HG03460 (cell line): ENCODE measurements at regions not wholly inside any gene's neighbourhood (a gene's known extent, or its start where the extent isn't known, plus 50 kb on each side); places are given as distances from the start of the nearest gene placed in this dataset.
"Not testable (repeated sequence)": the region's sequence is repeated elsewhere in the genome, so short reads cannot be mapped to it uniquely, and the experiment has no call there.

Experiments used
- ATAC-seq: cut with Tn5 transposase; IDR thresholded peaks from one replicate; pipeline ENCODE4 v1.9.1; 2021; ENCODE audit not compliant: unreplicated experiment

GRCh38 chr14:37711831-37712475, 116.5 kb downstream of the TTC6 start:
- ATAC-seq = no peak

- ATAC-seq = not testable (repeated sequence)
Observed at GRCh38 chr14:37712476-37712860, 117.0 kb downstream of the TTC6 start.

GRCh38 chr14:37712976-37713431, 117.6 kb downstream of the TTC6 start:
- no peak for ATAC-seq

GRCh38 chr14:37720131-37720530, 124.7 kb downstream of the TTC6 start:
- no peak for ATAC-seq

- ATAC-seq = no peak
Observed at GRCh38 chr14:37721976-37722659, 126.7 kb downstream of the TTC6 start.

GRCh38 chr14:37723515-37723914, 128.1 kb downstream of the TTC6 start:
- no peak for ATAC-seq

- no peak for ATAC-seq
Observed at GRCh38 chr14:37726708-37727107, 131.3 kb downstream of the TTC6 start.

- ATAC-seq = no peak
Observed at GRCh38 chr14:37729218-37729617, 133.8 kb downstream of the TTC6 start.

GRCh38 chr14:37731094-37731493, 135.7 kb downstream of the TTC6 start:
- no peak for ATAC-seq

GRCh38 chr14:37745657-37746056, 150.2 kb downstream of the TTC6 start:
- no peak for ATAC-seq

- ATAC-seq = no peak
Observed at GRCh38 chr14:37746140-37746832, 150.9 kb downstream of the TTC6 start.

- ATAC-seq = no peak
Observed at GRCh38 chr14:37753459-37753858, 158.0 kb downstream of the TTC6 start.

GRCh38 chr14:37760275-37760674, 164.8 kb downstream of the TTC6 start:
- not testable (repeated sequence) for ATAC-seq

GRCh38 chr14:37763266-37763665, 167.8 kb downstream of the TTC6 start:
- ATAC-seq = no peak

GRCh38 chr14:37772283-37772682, 176.9 kb downstream of the TTC6 start:
- ATAC-seq = not testable (repeated sequence)

GRCh38 chr14:37776791-37777499, 181.5 kb downstream of the TTC6 start:
- ATAC-seq = no peak

GRCh38 chr14:37778135-37778943, 182.9 kb downstream of the TTC6 start:
- ATAC-seq = no peak

GRCh38 chr14:37779480-37779879, 184.1 kb downstream of the TTC6 start:
- ATAC-seq = no peak

- ATAC-seq = not testable (repeated sequence)
Observed at GRCh38 chr14:37780731-37781130, 185.3 kb downstream of the TTC6 start.

- not testable (repeated sequence) for ATAC-seq
Observed at GRCh38 chr14:37784203-37784826, 188.9 kb downstream of the TTC6 start.
